AG04449 (cell line): ENCODE measurements at regions not wholly inside any gene's neighbourhood (a gene's known extent, or its start where the extent isn't known, plus 50 kb on each side); places are given as distances from the start of the nearest gene placed in this dataset.

ENCODE experiments used
- CTCF ChIA-PET: fragments of 350-600 bp; formaldehyde crosslinking; extraction: SDS; loops from one replicate; lab custom pipeline; 2021; ENCODE audit warnings: antibody characterized with exemption; lab: Yijun Ruan, JAX
- POLR2A ChIA-PET: fragments of 400-600, 350-600 bp; formaldehyde crosslinking; extraction: SDS; loops from one replicate; lab custom pipeline; 2020; ENCODE audit warnings: antibody characterized with exemption, inconsistent platforms; lab: Yijun Ruan, JAX
- DNase-seq: peaks from one replicate; pipeline ENCODE4 v3.0.0-alpha.2; 2010; ENCODE audit warnings: low read depth, low spot score
- H3K4me3 ChIP-seq: 2 replicates; pipeline ENCODE4 v1.5.1; 2011; ENCODE audit warnings: low read depth, mild to moderate bottlenecking, control low read depth, low read length
- TF ChIP-seq, protein P1 (sequence below): IDR thresholded peaks from one replicate; pipeline ENCODE4 v1.5.1; 2011; ENCODE audit warnings: mild to moderate bottlenecking, moderate library complexity, low read length, control low read depth, inconsistent platforms; ENCODE audit not compliant: insufficient read depth; ENCODE audit errors: missing control alignments

DNA sequence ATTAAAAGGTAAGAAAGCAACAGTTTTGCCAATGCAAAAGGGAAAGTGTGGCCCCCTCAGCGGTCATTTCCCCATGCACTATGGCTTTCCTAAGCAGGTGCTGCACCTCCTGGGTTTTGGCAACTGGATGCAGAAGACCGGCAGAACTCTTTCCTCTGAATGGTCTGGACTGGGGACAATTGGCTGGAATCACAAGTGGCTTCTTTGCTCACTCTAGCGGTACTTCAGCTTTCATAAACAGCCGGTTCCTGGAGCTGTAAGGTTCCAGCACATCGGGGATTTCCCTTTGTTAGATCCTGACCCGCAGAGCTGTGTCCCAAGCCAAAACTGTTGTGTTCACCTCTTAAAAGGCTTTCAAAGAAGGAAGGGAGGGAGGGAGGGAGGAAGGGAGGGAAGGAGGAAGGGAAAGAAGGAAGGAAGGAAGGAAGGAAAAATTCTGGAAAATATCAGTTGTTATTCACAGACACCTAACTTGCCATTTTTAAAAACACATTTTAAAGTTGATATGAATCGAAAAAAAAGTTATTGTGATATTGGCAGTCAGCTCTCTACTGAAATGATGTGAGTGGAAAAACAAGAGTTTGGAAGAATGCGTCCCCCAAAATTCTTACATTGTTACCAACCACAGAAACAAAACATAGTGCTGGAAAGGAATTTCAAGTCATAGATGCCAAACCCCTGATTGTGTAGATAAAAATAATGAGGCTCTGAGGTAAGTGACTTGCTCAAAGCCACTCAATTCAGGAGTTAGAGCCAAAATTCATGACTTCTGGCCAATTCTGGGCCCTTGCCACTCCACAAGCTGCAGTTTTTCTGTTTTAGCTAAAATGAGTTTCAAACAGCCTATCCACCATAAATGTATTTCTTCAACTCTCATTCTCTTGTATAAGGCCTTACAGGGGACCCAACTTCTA lies 220.6 kb upstream of the HMGA2 start:
- ChIA-PET CTCF (interaction anchor here (0.9 to 2.5 kb wide), 14 partner anchors 9 to 298 kb away, joined by 3 to 21 read pairs (median 6); no protein-coding TSS in a partner anchor), POLR2A (interaction anchor here (0.6 to 2.7 kb wide), 12 partner anchors 9 to 221 kb away, joined by 3 to 27 read pairs (median 6); partner anchors contain the start of gene HMGA2)
- DNase-seq = peak; percentile 89
- H3K4me3 ChIP-seq = peak overlapping the region; percentile 56
- TF ChIP-seq, protein P1, sequence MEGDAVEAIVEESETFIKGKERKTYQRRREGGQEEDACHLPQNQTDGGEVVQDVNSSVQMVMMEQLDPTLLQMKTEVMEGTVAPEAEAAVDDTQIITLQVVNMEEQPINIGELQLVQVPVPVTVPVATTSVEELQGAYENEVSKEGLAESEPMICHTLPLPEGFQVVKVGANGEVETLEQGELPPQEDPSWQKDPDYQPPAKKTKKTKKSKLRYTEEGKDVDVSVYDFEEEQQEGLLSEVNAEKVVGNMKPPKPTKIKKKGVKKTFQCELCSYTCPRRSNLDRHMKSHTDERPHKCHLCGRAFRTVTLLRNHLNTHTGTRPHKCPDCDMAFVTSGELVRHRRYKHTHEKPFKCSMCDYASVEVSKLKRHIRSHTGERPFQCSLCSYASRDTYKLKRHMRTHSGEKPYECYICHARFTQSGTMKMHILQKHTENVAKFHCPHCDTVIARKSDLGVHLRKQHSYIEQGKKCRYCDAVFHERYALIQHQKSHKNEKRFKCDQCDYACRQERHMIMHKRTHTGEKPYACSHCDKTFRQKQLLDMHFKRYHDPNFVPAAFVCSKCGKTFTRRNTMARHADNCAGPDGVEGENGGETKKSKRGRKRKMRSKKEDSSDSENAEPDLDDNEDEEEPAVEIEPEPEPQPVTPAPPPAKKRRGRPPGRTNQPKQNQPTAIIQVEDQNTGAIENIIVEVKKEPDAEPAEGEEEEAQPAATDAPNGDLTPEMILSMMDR = no peak

DNA sequence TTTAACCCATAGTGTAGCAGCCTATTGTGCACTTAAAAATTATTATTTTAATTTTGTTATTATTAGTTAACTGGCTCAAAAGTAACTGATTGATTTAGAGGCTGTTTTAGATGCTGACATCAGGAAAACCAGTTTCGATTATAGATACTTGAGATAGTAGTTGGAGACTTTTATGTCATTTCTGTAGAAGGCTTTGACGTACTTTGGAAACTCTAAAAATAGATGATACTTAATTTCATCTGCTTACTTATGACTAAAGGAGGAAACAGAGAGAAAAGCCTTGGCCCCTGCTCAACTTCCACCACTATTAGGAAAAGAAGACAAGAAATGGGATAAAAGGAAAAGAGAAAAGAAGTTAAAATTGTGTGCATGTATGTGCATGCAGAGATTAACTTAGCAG lies 219.3 kb upstream of the HMGA2 start:
- H3K4me3 ChIP-seq = no peak overlapping the region
- DNase-seq = no peak
- ChIA-PET POLR2A (interaction anchor here (1.6 kb wide), 1 partner anchor 91 kb away, joined by 3 read pairs; no protein-coding TSS in a partner anchor), CTCF (interaction anchor here (1.0 kb wide), 1 partner anchor 299 kb away, joined by 3 read pairs; no protein-coding TSS in a partner anchor)
- TF ChIP-seq, protein P1 = no peak

DNA sequence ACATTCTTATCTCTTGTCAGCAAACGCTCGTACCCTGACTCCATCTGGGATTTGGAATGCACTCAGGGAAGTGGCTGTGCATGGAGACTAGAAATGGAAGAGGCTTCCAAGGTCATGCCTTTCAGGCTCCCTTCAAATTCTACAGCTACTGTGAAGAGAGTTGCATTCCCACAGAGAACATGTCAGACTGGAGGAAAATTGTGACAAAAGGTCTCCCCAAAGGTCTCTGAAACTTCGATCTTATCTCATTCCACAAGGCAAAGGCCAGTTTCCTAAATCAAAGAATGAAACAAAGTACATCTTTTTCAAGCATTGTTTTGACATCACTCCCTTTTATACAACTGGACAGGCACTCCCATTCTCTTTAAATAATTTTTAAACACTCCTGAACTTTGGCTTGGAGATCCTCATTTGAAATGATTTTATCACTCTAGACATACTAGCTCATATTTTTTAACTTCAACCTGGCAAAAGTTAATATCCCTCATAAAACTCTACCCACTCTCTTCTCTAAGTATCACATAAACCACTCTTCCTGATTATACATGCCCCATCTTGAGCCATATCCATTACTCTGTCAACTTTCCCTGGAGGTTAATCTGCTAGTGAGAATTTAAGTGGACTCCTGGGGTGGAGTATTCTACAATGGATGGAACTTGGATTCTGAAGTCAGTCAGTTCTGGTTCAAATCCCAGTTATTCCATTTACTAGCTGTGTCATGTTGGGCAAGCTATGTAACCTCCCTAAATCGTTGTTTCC lies 218.1 kb upstream of the HMGA2 start:
- no peak for DNase-seq
- H3K4me3 ChIP-seq = no peak overlapping the region
- ChIA-PET POLR2A (no interaction called here), CTCF (interaction anchor here (0.8 to 2.5 kb wide), 2 partner anchors 12 to 73 kb away, joined by 3 to 7 read pairs; no protein-coding TSS in a partner anchor)
- TF ChIP-seq, protein P1 = no peak

DNA sequence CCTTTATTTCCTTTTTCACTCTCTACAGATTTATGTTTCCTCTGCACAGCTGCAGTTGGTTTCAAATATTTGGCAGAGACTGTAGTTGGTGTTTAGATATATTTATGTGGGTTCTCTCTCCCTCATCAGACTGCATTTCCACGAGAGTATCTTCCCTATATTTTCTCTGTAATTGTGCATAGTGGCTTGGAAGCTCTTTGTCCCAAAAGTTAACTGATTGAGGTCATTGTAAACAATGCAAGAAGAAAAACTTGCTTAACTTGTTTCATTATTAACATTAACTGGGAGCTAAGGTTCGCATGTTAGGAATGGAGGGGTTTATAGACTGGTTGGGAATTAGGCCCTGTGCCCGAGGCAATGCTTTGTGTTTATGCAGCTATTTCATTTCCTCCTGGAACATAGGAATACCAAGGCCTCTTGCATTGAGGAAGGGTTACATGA lies 216.9 kb upstream of the HMGA2 start:
- H3K4me3 ChIP-seq = no peak overlapping the region
- TF ChIP-seq, protein P1 = no peak
- POLR2A ChIA-PET = interaction anchor here (1.8 kb wide), 1 partner anchor 42 kb away, joined by 6 read pairs; no protein-coding TSS in a partner anchor
- DNase-seq = no peak
- CTCF ChIA-PET = interaction anchor here (2.5 kb wide), 1 partner anchor 13 kb away, joined by 7 read pairs; no protein-coding TSS in a partner anchor

DNA sequence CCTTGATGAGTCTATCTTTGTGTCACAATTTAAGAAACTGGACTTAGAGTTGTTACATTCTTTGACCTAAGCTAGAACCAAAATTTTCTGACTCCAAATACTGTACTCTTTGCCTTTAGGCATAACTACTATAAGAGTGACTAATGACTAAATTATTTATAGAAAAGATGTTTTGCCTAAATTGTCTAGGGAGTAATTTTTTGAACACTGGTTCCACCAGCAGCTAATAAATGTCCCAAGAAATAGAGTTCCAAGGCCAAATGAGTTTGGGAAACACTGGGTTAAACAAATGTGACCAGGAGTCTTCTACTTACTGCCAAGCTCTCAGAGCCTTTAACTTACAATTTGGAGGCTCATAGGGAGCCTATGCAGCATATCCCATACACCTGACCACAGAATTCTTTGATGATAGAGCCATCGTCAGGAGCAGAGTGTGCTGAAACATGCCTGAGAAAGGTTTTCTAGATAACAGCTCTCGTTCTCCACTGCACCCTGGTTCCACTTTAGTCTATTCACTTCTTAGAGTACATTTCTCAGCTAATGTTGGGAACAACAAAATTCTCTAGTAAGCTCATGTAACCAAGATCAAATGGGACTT lies 215.9 kb upstream of the HMGA2 start:
- CTCF ChIA-PET = interaction anchor here (0.9 to 2.5 kb wide), 6 partner anchors 14 to 302 kb away, joined by 3 to 7 read pairs (median 3); no protein-coding TSS in a partner anchor
- TF ChIP-seq, protein P1 = no peak
- DNase-seq = no peak
- POLR2A ChIA-PET = interaction anchor here (1.0 to 1.8 kb wide), 5 partner anchors 23 to 221 kb away, joined by 3 to 6 read pairs (median 4); no protein-coding TSS in a partner anchor
- no peak overlapping the region for H3K4me3 ChIP-seq
